ENCODE measurements at regions not wholly inside any gene's neighbourhood (a gene's known extent, or its start where the extent isn't known, plus 50 kb on each side); places are given as distances from the start of the nearest gene placed in this dataset.

GRCh38 chr20:60976139-60976538 is 275.9 kb upstream of the CDH4 start:
- TF ChIP-seq CTCF (IDR thresholded peaks at IDR 0.05) (no peak), SMC3 (IDR thresholded peaks at IDR 0.05) (no peak), PBX3 (IDR thresholded peaks at IDR 0.05) (no peak), EP300 (IDR thresholded peaks at IDR 0.05) (no peak), NR3C1 (IDR thresholded peaks at IDR 0.05) (no peak), POLR2A (IDR thresholded peaks at IDR 0.05; ENCODE audit: low read length) (no peak), ELK1 (IDR thresholded peaks at IDR 0.05; ENCODE audit: low read depth, low read length) (no peak), JUN (IDR thresholded peaks at IDR 0.05) (no peak)
